Hepatic stellate cell (primary cell): ENCODE measurements at regions not wholly inside any gene's neighbourhood (a gene's known extent, or its start where the extent isn't known, plus 50 kb on each side); places are given as distances from the start of the nearest gene placed in this dataset.
A peak's percentile ranks its signal among the peaks of the same experiment; 100 is the strongest.

Experiments
- DNase-seq: peaks from one replicate; pipeline ENCODE4 v3.0.0; 2011; ENCODE audit warnings: low spot score

GRCh38 chr2:12589802-12590320 lies 126.9 kb upstream of the TRIB2 start:
- no peak for DNase-seq

GRCh38 chr2:12592296-12592695 lies 124.4 kb upstream of the TRIB2 start:
- no peak for DNase-seq

- DNase-seq = no peak
Measured at GRCh38 chr2:12594590-12594989, 122.1 kb upstream of the TRIB2 start.

GRCh38 chr2:12596771-12597170 lies 120.0 kb upstream of the TRIB2 start:
- no peak for DNase-seq

GRCh38 chr2:12597610-12598009 lies 119.1 kb upstream of the TRIB2 start:
- no peak for DNase-seq

- DNase-seq = no peak
Measured at GRCh38 chr2:12602661-12603060, 114.1 kb upstream of the TRIB2 start.

GRCh38 chr2:12603781-12604295 lies 112.9 kb upstream of the TRIB2 start:
- no peak for DNase-seq

- DNase-seq = no peak
Measured at GRCh38 chr2:12604341-12604740, 112.4 kb upstream of the TRIB2 start.

GRCh38 chr2:12605366-12605765 lies 111.4 kb upstream of the TRIB2 start:
- no peak for DNase-seq

- no peak for DNase-seq
Measured at GRCh38 chr2:12605936-12606335, 110.8 kb upstream of the TRIB2 start.

GRCh38 chr2:12606472-12607000 lies 110.2 kb upstream of the TRIB2 start:
- no peak for DNase-seq

- DNase-seq = no peak
Measured at GRCh38 chr2:12607971-12608370, 108.8 kb upstream of the TRIB2 start.

- no peak for DNase-seq
Measured at GRCh38 chr2:12610314-12610713, 106.4 kb upstream of the TRIB2 start.

GRCh38 chr2:12612168-12612567 lies 104.6 kb upstream of the TRIB2 start:
- DNase-seq = no peak

- DNase-seq = no peak
Measured at GRCh38 chr2:12612671-12613070, 104.1 kb upstream of the TRIB2 start.

- no peak for DNase-seq
Measured at GRCh38 chr2:12613137-12613835, 103.5 kb upstream of the TRIB2 start.

- no peak for DNase-seq
Measured at GRCh38 chr2:12615509-12615908, 101.2 kb upstream of the TRIB2 start.

- no peak for DNase-seq
Measured at GRCh38 chr2:12616456-12617156, 100.1 kb upstream of the TRIB2 start.

GRCh38 chr2:12617366-12617765 lies 99.4 kb upstream of the TRIB2 start:
- no peak for DNase-seq

GRCh38 chr2:12617853-12618252 lies 98.9 kb upstream of the TRIB2 start:
- DNase-seq = no peak

GRCh38 chr2:12618576-12618975 lies 98.2 kb upstream of the TRIB2 start:
- no peak for DNase-seq

GRCh38 chr2:12619975-12620374 lies 96.8 kb upstream of the TRIB2 start:
- peak; percentile 43 for DNase-seq

GRCh38 chr2:12620759-12621158 lies 96.0 kb upstream of the TRIB2 start:
- no peak for DNase-seq
